Superior temporal gyrus (tissue), 1 donor: ENCODE measurements at regions not wholly inside any gene's neighbourhood (a gene's known extent, or its start where the extent isn't known, plus 50 kb on each side); places are given as distances from the start of the nearest gene placed in this dataset.

Experiments
- DNase-seq: peaks from one replicate; pipeline ENCODE4 v3.0.0-alpha.2; 2016; ENCODE audit errors: extremely low spot score

DNA sequence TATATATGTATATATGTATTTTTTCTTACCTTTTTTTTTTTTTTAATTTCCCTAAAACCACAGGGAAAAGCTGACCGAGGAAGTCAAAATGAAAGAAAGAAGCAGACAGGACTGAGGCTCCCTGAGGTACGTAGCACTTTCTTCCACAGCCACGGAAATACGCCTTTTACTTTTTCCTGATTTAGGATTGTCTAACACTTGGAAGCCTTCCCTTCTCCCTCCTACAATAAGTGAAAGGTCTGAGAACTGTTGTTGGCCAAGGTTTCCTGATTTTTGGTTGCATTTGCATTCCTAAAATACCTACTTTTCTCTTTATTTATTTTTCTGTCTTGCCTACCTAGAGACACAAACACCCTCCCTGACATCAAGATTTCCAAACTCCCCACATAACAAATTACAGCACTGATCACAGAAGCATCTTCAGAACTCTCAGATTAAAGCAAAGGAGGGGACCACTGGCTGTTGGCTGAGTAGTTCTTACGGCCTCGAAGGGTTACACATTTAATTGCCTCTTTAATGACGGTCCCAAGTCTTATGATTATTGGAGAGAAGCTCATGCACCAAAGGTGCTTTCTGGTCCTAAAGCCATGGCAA, 778.5 kb upstream of the FANCL start:
- DNase-seq, result peak; percentile 19

DNA sequence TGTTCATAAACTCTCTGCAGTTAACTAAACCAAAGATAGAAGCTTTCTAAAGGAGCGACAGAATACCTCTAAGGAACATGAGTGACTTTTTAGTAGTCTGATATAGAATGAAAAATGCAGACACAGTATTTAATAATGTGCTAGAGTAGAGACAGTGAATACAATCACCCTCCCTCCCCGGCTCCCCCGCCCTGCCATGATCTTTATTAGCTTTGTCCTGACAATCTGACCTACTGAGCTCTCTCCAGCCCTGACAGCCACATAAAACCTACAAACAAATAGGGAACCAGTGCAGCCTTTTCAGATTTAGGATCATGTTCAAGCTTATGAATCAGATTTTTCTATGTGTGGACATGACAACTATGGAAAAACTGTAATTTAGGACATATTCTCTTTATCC, 777.6 kb upstream of the FANCL start:
- no peak for DNase-seq

- no peak for DNase-seq
Measured at GRCh38 chr2:59015027-59015426, 773.9 kb upstream of the FANCL start.

- no peak for DNase-seq
Measured at GRCh38 chr2:59012971-59013370, 771.8 kb upstream of the FANCL start.

- DNase-seq, result no peak
Measured at GRCh38 chr2:59012234-59012633, 771.1 kb upstream of the FANCL start.

GRCh38 chr2:59008950-59009349, 767.8 kb upstream of the FANCL start:
- no peak for DNase-seq

- DNase-seq, result no peak
Measured at GRCh38 chr2:59005836-59006615, 764.9 kb upstream of the FANCL start.

DNA sequence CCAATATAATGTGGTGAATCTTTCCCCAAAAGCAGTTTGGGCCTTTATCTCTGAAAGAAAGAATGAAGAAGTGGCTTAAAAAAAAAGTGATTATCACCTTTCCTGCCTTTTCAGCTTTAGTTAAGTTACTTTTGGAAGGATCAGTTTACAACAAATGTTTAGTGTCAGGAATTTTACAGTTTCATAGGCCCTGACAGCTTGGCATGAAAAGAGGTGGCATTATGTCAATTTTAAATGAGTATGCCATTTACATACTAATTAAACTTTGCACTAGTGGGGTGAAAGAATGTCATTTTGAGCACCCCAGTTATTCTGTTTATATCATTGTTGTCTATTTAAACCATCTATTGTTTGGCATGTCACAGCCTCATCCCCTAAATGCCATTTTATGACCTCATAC, 763.5 kb upstream of the FANCL start:
- no peak for DNase-seq

DNA sequence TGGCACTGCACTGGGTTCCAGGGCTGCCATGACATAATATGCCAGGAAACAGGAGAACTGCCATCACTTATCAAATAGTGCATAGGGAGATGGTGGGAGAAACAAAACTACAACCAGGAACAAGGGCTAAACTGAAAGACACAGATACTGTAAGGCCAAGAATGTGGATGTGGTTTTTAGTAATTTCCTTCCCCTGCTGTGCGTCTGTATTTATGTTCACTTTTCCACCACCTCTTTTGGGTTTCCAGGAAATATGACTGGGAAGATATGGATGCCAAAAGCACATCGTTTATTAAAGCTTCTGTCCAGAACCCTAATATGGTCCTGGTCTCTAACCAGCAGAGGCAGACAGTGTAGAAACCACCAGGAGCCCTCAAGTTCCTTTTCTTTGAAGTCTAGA, 759.7 kb upstream of the FANCL start:
- no peak for DNase-seq

- no peak for DNase-seq
Measured at GRCh38 chr2:58992062-58992706, 751.1 kb upstream of the FANCL start.

- no peak for DNase-seq
Measured at GRCh38 chr2:58991357-58991756, 750.2 kb upstream of the FANCL start.

GRCh38 chr2:58985541-58985940, 744.4 kb upstream of the FANCL start:
- DNase-seq, result no peak

- DNase-seq, result no peak
Measured at GRCh38 chr2:58984731-58985130, 743.6 kb upstream of the FANCL start.

GRCh38 chr2:58983111-58983510, 742.0 kb upstream of the FANCL start:
- no peak for DNase-seq

- DNase-seq, result no peak
Measured at GRCh38 chr2:58981237-58981636, 740.1 kb upstream of the FANCL start.

DNA sequence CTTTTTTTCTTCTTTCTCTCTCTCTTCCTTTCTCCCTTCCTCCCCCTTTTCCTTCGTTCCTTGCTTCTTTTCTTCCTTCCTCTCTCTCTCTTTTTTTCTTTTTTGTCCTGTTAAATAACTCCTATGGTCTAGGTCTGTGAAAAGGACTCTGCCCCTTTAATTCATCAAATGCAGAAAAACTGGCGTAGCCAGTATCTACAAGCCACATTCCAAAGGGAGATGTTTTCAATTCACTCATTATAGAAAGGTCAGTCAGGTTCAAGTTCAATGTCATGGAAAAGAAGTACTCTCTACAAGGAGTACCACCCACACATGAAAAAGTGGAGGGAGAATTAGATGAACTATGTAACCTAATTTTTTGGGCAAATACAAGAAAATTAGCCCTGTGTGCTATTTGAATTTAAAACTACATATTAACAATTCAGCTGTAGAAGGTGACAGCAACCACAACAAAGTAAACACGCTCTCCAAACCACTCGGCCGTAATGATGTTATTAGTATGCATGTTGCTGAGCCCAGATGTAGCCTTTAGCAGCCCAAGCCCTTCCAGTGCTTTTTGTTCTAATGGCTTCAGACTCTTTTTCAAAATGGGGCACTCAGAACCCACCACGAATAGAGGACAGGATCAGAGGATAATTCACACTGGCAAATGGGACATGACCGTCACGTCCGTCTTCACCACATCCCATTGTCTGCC, 735.4 kb upstream of the FANCL start:
- no peak for DNase-seq

DNA sequence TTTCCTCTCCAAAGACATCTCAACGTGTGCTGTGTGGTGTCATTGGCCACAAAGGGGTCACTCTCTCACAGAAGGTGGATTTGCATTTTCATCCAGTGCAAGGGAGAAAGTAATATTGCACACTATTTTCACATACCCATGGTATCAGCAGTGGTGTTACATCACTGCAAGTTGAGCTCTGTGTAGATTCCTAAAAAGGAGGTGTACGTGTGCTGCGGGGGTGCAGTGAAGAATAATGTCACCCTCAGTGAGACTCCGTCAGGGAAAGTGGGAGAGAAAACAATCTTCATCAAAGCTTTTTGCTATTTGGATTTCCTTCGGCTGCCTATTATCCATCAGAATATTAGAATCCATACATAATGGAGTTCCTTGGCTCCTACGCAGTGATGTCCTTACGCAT, 733.8 kb upstream of the FANCL start:
- DNase-seq, result no peak

DNA sequence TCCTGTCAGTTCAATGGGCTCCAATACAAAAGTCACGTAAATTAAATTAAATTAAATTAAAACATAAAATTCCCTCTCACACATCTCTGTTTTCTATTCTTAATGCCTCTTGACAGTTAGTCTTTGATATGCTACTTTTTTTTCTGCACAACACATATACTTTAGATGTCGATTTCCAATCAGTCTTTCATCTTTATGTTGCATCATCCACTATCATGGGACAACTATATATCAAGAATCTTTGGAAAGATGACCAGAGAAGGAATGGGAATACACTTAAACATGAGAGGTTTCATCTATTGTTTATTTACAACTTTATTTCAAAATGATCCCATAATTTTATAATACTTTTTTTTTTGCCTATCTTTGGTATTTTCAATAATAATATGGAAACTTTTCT, 733.3 kb upstream of the FANCL start:
- DNase-seq, result no peak

GRCh38 chr2:58973811-58974281, 732.7 kb upstream of the FANCL start:
- DNase-seq, result no peak

DNA sequence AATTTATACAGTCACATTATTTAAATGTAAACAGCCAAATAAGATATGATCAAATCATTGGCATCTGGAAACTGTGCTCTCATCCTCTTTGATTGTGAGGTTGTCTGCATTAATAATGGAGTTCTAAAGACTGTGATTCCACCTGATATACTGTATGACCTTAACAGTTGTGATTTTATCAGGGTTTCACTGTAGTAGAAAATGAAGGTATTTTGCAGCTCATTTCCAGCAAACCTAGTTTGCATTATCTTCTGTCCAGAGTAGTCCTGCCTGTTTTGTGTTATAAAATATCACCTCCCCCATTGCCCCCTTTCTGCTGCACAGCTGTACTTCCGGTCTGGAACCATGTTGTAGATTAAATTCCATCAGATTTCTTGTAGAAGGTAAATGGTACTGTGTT, 731.6 kb upstream of the FANCL start:
- DNase-seq, result no peak

GRCh38 chr2:58971511-58972360, 730.6 kb upstream of the FANCL start:
- no peak for DNase-seq

GRCh38 chr2:58970365-58970764, 729.2 kb upstream of the FANCL start:
- no peak for DNase-seq
